ENCODE measurements at regions not wholly inside any gene's neighbourhood (a gene's known extent, or its start where the extent isn't known, plus 50 kb on each side); places are given as distances from the start of the nearest gene placed in this dataset.

DNA sequence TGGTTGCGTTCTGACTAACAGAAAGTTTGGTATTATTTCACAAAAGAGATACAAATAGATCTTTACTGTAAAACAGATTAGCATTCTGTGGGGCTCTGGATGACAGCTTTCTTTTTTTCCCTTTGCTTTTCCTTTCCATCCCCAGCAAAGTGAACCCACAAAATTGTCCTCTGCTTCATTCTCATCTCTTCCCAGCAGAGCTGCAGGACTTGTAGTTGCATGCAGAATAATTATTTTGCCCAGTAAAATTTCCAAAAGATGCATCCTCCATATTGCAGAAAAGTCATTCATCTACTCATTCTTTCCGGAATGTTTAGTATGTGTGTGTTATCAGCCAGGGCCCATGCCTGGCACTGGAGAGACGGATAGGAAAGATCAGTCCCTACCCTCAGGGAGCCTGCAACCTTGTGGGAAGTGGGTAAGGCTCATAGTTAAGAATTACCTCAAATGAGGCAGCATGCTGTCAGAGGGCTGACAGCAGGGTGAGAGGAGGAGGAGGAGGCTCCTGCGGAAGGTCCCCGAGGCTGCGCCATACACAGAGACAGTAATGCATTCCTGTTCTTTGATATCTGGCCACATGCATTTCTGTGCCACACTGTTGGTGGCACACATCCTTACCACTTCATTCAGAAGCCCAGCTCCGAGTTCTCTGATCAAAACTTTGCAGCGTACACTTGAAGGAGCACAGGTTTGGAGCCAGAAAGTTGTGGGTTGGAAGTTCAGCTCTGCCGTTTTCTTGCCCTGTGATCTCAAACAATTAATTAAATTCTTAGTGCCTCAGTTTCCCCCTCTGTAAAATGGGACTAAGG, 225.4 kb downstream of the MYCN start:
- no peak overlapping the region for H3K4me2 ChIP-seq (ENCODE audit: low read length)
- no peaks in the 10 kb centered on the region for H3K9me3 ChIP-seq (ENCODE audit: control insufficient read depth, low read length)
- H3K9ac ChIP-seq: no peak overlapping the region
- H2AFZ ChIP-seq: no peak overlapping the region
- H3K27ac ChIP-seq: no peak overlapping the region
- H3K4me1 ChIP-seq: no peaks in the 10 kb centered on the region
- no peak overlapping the region for H3K4me3 ChIP-seq (ENCODE audit: low read depth, low read length)
- TF ChIP-seq, protein P1, sequence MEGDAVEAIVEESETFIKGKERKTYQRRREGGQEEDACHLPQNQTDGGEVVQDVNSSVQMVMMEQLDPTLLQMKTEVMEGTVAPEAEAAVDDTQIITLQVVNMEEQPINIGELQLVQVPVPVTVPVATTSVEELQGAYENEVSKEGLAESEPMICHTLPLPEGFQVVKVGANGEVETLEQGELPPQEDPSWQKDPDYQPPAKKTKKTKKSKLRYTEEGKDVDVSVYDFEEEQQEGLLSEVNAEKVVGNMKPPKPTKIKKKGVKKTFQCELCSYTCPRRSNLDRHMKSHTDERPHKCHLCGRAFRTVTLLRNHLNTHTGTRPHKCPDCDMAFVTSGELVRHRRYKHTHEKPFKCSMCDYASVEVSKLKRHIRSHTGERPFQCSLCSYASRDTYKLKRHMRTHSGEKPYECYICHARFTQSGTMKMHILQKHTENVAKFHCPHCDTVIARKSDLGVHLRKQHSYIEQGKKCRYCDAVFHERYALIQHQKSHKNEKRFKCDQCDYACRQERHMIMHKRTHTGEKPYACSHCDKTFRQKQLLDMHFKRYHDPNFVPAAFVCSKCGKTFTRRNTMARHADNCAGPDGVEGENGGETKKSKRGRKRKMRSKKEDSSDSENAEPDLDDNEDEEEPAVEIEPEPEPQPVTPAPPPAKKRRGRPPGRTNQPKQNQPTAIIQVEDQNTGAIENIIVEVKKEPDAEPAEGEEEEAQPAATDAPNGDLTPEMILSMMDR (IDR thresholded peaks at IDR 0.05): no peak
- H3K36me3 ChIP-seq (ENCODE audit: control insufficient read depth, insufficient read depth, low read length): no peaks in the 10 kb centered on the region
- H3K79me2 ChIP-seq: no peaks in the 10 kb centered on the region
- H3K27me3 ChIP-seq (ENCODE audit: control insufficient read depth, insufficient read depth, low read length): no peaks in the 10 kb centered on the region

DNA sequence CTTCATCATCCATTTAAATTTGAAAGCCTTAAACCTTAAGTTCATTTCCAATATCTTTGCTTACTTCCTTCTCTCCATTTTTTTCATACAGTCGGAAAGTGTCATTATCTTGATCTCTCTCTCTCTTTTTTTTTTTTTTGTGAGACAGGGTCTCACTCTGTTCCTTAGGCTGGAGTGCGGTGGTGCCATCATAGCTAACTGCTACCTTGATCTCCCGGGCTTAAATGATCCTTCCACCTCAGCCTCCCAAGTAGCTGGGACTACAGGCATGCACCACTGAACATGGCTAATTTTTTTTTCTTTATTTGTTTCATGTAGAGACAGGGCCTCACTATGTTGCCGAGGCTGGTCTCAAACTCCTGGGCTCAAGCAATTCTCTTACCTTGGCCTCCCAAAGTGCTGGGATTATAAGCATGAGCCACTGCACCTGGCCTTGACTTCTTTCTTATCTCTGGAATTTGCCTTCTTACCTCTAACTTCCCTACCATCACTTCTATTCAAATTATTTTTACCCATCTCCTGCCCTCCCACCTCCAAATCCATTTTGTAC, 222.2 kb downstream of the MYCN start:
- Histone ChIP-seq H3K9me3 (ENCODE audit: control insufficient read depth, low read length) (no peaks in the 10 kb centered on the region), H3K79me2 (no peaks in the 10 kb centered on the region), H3K4me3 (ENCODE audit: low read depth, low read length) (no peak overlapping the region), H3K27me3 (ENCODE audit: control insufficient read depth, insufficient read depth, low read length) (no peaks in the 10 kb centered on the region), H3K9ac (no peak overlapping the region), H3K4me1 (no peaks in the 10 kb centered on the region), H2AFZ (no peak overlapping the region), H3K36me3 (ENCODE audit: control insufficient read depth, insufficient read depth, low read length) (no peaks in the 10 kb centered on the region), H3K4me2 (ENCODE audit: low read length) (no peak overlapping the region), H3K27ac (no peak overlapping the region)
- TF ChIP-seq, protein P1 (IDR thresholded peaks at IDR 0.05): no peak

DNA sequence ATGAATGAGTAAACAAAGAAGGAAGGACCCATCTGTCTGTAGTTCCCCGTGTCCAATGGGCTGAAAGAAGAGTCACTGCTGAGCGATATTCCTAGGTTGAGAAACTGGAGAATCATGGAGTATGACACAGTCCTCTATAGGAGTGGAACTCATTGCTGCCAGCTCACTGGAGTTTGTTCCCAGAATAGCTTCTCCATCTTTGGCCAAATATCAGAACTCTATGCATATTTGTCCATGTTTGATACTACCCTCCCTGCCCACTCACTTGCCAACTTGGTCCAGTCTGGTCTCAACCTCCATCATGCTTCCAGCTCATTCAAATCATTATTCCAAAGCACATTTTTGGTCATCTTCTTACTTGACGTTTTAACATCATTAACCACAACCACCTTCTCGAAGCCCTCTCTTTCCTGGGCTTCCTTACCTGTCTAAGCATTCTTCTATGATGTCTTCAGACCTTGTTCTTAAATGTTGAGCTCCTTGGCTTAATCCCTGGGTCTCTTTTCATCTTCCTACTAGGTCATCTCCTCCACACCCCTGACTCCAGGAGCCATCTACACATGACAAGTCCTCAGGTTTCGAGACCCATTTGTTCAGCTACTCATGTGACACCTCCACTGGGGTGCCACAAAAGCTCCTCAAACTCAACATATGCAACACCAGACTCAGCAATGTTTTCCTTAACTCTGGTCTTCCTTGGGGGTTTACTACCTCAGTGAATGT, 221.6 kb downstream of the MYCN start:
- H3K36me3 ChIP-seq (ENCODE audit: control insufficient read depth, insufficient read depth, low read length): no peaks in the 10 kb centered on the region
- H3K79me2 ChIP-seq: no peaks in the 10 kb centered on the region
- no peak overlapping the region for H3K9ac ChIP-seq
- no peak overlapping the region for H2AFZ ChIP-seq
- H3K4me2 ChIP-seq (ENCODE audit: low read length): no peak overlapping the region
- H3K4me3 ChIP-seq (ENCODE audit: low read depth, low read length): no peak overlapping the region
- no peak overlapping the region for H3K27ac ChIP-seq
- H3K27me3 ChIP-seq (ENCODE audit: control insufficient read depth, insufficient read depth, low read length): no peaks in the 10 kb centered on the region
- H3K4me1 ChIP-seq: no peaks in the 10 kb centered on the region
- no peaks in the 10 kb centered on the region for H3K9me3 ChIP-seq (ENCODE audit: control insufficient read depth, low read length)
- TF ChIP-seq, protein P1 (IDR thresholded peaks at IDR 0.05): no peak

DNA sequence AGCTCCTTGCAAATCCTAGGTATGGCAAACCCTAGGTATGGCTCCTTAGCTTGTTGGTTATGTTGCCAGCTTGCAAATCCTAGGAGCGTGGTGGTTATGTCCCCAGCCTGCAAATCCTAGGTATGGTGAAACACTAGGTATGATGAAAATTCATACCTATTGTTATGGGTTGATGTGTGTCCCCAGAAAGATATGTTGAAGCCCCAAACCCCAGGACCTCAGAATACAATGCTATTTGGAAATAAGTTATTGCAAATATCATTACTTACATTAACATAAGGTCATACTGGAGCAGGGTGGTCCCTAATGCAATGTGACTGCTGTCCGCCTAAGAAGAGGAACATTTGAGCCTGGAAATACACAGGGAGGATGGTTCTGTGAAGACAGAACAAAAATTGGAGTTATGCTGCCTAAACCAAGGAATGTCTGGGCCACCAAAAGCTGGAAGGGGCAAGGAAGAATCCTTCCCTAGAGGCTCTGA, 220.8 kb downstream of the MYCN start:
- TF ChIP-seq, protein P1 (IDR thresholded peaks at IDR 0.05): no peak
- no peak overlapping the region for H2AFZ ChIP-seq
- no peaks in the 10 kb centered on the region for H3K36me3 ChIP-seq (ENCODE audit: control insufficient read depth, insufficient read depth, low read length)
- H3K27me3 ChIP-seq (ENCODE audit: control insufficient read depth, insufficient read depth, low read length): no peaks in the 10 kb centered on the region
- H3K27ac ChIP-seq: no peak overlapping the region
- no peak overlapping the region for H3K4me2 ChIP-seq (ENCODE audit: low read length)
- no peak overlapping the region for H3K9ac ChIP-seq
- no peaks in the 10 kb centered on the region for H3K9me3 ChIP-seq (ENCODE audit: control insufficient read depth, low read length)
- no peaks in the 10 kb centered on the region for H3K79me2 ChIP-seq
- H3K4me3 ChIP-seq (ENCODE audit: low read depth, low read length): no peak overlapping the region
- no peaks in the 10 kb centered on the region for H3K4me1 ChIP-seq
